SK-N-SH (cell line): ENCODE measurements at regions not wholly inside any gene's neighbourhood (a gene's known extent, or its start where the extent isn't known, plus 50 kb on each side); places are given as distances from the start of the nearest gene placed in this dataset.

Experiments
- CTCF ChIA-PET: fragments of 300-600, 350-600 bp; formaldehyde crosslinking; extraction: SDS; loops from one replicate; lab custom pipeline; 2021; lab: Yijun Ruan, JAX
- POLR2A ChIA-PET: fragments of 350-600 bp; sonication (Branson Sonifier 250); formaldehyde crosslinking; extraction: SDS; loops from one replicate; lab custom pipeline; 2020; ENCODE audit warnings: antibody characterized with exemption, inconsistent platforms; lab: Yijun Ruan, JAX
- DNase-seq: peaks from one replicate; pipeline ENCODE4 v3.0.0; 2012
- H2AFZ ChIP-seq: fragments of 200-600 bp; sonication (generic); 2 replicates; pipeline ENCODE4 v1.8.1; 2016; ENCODE audit warnings: antibody characterized with exemption, mild to moderate bottlenecking, low read depth
- H3F3A ChIP-seq: fragments of 200-600 bp; sonication (generic); replicated peaks from 2 replicates; pipeline ENCODE3; 2016; ENCODE audit warnings: antibody characterized with exemption, mild to moderate bottlenecking; ENCODE audit not compliant: insufficient read depth
- H3K27ac ChIP-seq, 2 experiments: fragments of 200-500 bp in 1 of 2; fragments of 200-600 bp in 1 of 2; sonication (Bioruptor generic) in 1 of 2; sonication (generic), shearing (Covaris generic) in 1 of 2; 2 replicates each; pipeline versions ENCODE4 v1.5.1 to v1.6.1; 2014 to 2016; ENCODE audit warnings: low read depth in 2 of 2, inconsistent platforms in 1 of 2, low read length in 1 of 2, mild to moderate bottlenecking in 1 of 2, mixed read lengths in 1 of 2
- H3K27me3 ChIP-seq: fragments of 200-600 bp; sonication (generic), shearing (Covaris generic); 2 replicates; pipeline ENCODE4 v1.6.1; 2016; ENCODE audit warnings: mixed run types; ENCODE audit not compliant: insufficient read depth
- H3K36me3 ChIP-seq, 2 experiments: fragments of 200-500 bp in 1 of 2; fragments of 200-600 bp in 1 of 2; sonication (Bioruptor generic) in 1 of 2; sonication (generic) in 1 of 2; replicated peaks in 1 of 2; 2 replicates each; pipeline versions ENCODE3 to v1.5.1; 2014 to 2016; ENCODE audit warnings: low read length in 1 of 2, mild to moderate bottlenecking in 1 of 2; ENCODE audit not compliant: insufficient read depth in 2 of 2, control insufficient read depth in 1 of 2
- H3K4me1 ChIP-seq, 2 experiments: fragments of 200-500 bp in 1 of 2; fragments of 200-600 bp in 1 of 2; sonication (Bioruptor generic) in 1 of 2; sonication (generic), shearing (Covaris generic) in 1 of 2; 2 replicates each; pipeline versions ENCODE4 v1.5.1 to v1.6.1; 2014 to 2016; ENCODE audit warnings: low read depth in 1 of 2, low read length in 1 of 2, mixed run types in 1 of 2; ENCODE audit not compliant: insufficient read depth in 2 of 2, control insufficient read depth in 1 of 2
- H3K4me2 ChIP-seq: fragments of 200-600 bp; sonication (generic), shearing (Covaris generic); 2 replicates; pipeline ENCODE4 v1.6.1; 2017; ENCODE audit warnings: mixed run types
- H3K4me3 ChIP-seq, 2 experiments: fragments of 200-500 bp in 1 of 2; fragments of 200-600 bp in 1 of 2; sonication (Bioruptor generic) in 1 of 2; sonication (generic), shearing (Covaris generic) in 1 of 2; 2 replicates each; pipeline versions ENCODE4 v1.5.1 to v1.8.1; 2014 to 2016; ENCODE audit warnings: low read depth in 2 of 2, inconsistent platforms in 1 of 2, low read length in 1 of 2, mild to moderate bottlenecking in 1 of 2, mixed read lengths in 1 of 2, moderate library complexity in 1 of 2
- H3K79me2 ChIP-seq: fragments of 200-600 bp; sonication (generic); 2 replicates; pipeline ENCODE4 v1.8.1; 2017; ENCODE audit warnings: mild to moderate bottlenecking; ENCODE audit not compliant: insufficient read depth
- H3K9ac ChIP-seq: fragments of 200-600 bp; sonication (generic); 2 replicates; pipeline ENCODE4 v1.6.1; 2017; ENCODE audit warnings: mixed run types
- H3K9me2 ChIP-seq: fragments of 200-600 bp; sonication (generic); 2 replicates; pipeline ENCODE4 v1.6.1; 2017; ENCODE audit warnings: mixed run types
- H3K9me3 ChIP-seq: fragments of 200-600 bp; sonication (generic); 2 replicates; pipeline ENCODE4 v1.6.1; 2017; ENCODE audit warnings: mixed run types, mild to moderate bottlenecking, moderate library complexity
- H4K20me1 ChIP-seq: fragments of 200-600 bp; sonication (generic); 2 replicates; pipeline ENCODE4 v1.6.1; 2017; ENCODE audit warnings: mild to moderate bottlenecking, mixed run types; ENCODE audit not compliant: insufficient read depth
- ELF1 ChIP-seq: IDR thresholded peaks from 2 replicates; pipeline ENCODE4 v1.4.0; 2012
- EP300 ChIP-seq, 2 experiments: IDR thresholded peaks; 2 replicates each; pipeline versions ENCODE4 v1.4.0 to v1.6.1; 2012; ENCODE audit warnings: borderline replicate concordance in 1 of 2, low read depth in 1 of 2, low read length in 1 of 2
- EZH2phosphoT487 ChIP-seq: fragments of 200-600 bp; sonication (generic); IDR thresholded peaks from 2 replicates; pipeline ENCODE4 v1.6.1; 2017; ENCODE audit warnings: low read depth, mixed run types, mild to moderate bottlenecking, antibody characterized with exemption, moderate library complexity, borderline replicate concordance
- FOXJ3 ChIP-seq: sonication (generic); formaldehyde crosslinking; IDR thresholded peaks from 2 replicates; pipeline ENCODE4 v1.5.1; 2020; ENCODE audit warnings: mild to moderate bottlenecking, missing genetic modification reagents
- FOXM1 ChIP-seq: IDR thresholded peaks from 2 replicates; pipeline ENCODE4 v1.4.0; 2012; ENCODE audit warnings: low read depth, mild to moderate bottlenecking
- GABPA ChIP-seq: IDR thresholded peaks from 2 replicates; pipeline ENCODE4 v1.4.0; 2012; ENCODE audit warnings: low read depth, mild to moderate bottlenecking
- NFIC ChIP-seq: IDR thresholded peaks from 2 replicates; pipeline ENCODE4 v1.4.0; 2012; ENCODE audit warnings: borderline replicate concordance
- NRF1 ChIP-seq: IDR thresholded peaks from 2 replicates; pipeline ENCODE4 v1.6.1; 2012; ENCODE audit warnings: low read depth, mild to moderate bottlenecking, low read length
- POLR2AphosphoS5 ChIP-seq: IDR thresholded peaks from 2 replicates; pipeline ENCODE4 v1.6.1; 2012; ENCODE audit warnings: low read depth, low read length
- RFX5 ChIP-seq: IDR thresholded peaks from 2 replicates; pipeline ENCODE4 v1.6.1; 2012; ENCODE audit warnings: mild to moderate bottlenecking, improper control_type of control experiment, low read length
- SMC3 ChIP-seq: IDR thresholded peaks from 2 replicates; pipeline ENCODE4 v1.6.1; 2012; ENCODE audit warnings: low read depth, low read length, improper control_type of control experiment
- TAF1 ChIP-seq: IDR thresholded peaks from 2 replicates; pipeline ENCODE4 v1.6.1; 2012; ENCODE audit warnings: low read depth, mild to moderate bottlenecking, low read length, moderate library complexity, borderline replicate concordance
- TCF12 ChIP-seq: IDR thresholded peaks from 2 replicates; pipeline ENCODE4 v1.4.0; 2012
- TEAD4 ChIP-seq: IDR thresholded peaks from 2 replicates; pipeline ENCODE4 v1.4.0; 2012; ENCODE audit warnings: mild to moderate bottlenecking, borderline replicate concordance; ENCODE audit not compliant: insufficient read depth
- WGBS: methylation state at CpG from one replicate; pipeline ENCODE4 v1.1.6; 2017; ENCODE audit warnings: low lambda C conversion rate; 5-methylcytosine and 5-hydroxymethylcytosine counted together
- TF ChIP-seq, protein P1 (sequence below): IDR thresholded peaks from 2 replicates; pipeline ENCODE4 v1.4.0; 2012; ENCODE audit warnings: low read depth, borderline replicate concordance

DNA sequence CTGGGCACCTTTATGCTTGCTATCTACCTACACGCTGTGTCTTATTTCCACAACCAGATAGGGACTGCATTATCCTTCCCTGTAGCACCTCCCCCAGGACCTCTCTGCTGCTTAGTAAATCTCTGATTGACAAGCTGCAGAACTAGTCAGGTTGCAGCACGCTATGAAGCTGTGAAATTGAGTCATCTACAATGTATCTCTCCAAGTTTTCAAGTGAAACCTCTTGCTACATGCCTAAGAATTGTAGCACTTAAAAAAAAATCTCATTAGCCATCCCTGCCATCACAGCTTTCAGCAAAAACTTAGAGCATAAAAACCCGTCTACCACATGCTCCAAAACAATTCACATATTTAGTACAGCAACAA, 69.7 kb upstream of the FGFR2 start:
- Histone ChIP-seq H3K4me2 (peak overlapping the region; percentile 14; the same call in 1 of the 2 replicates), H4K20me1 (no peaks in the 10 kb centered on the region), H3K9me2 (no peaks in the 10 kb centered on the region), H3K4me1 (peaks cover 7 to 22% of the 10 kb centered on the region in 2 experiments; a peak in 3 of 4 replicates), H3F3A (no peaks in the 10 kb centered on the region), H3K27me3 (no peaks in the 10 kb centered on the region), H3K79me2 (no peaks in the 10 kb centered on the region), H3K9ac (no peak overlapping the region), H2AFZ (no peak overlapping the region), H3K9me3 (no peaks in the 10 kb centered on the region), H3K36me3 (no peaks in the 10 kb centered on the region), H3K4me3 (no peak overlapping the region), H3K27ac (peak overlapping the region in 1 of 2 experiments; percentile 97; a peak in 2 of 4 replicates)
- 43% methylated on average over 3 of the region's 3 CpGs for WGBS
- CTCF ChIA-PET = interaction anchor here (0.7 to 1.7 kb wide), 7 partner anchors 22 to 59 kb away, joined by 3 to 8 read pairs (median 4); no protein-coding TSS in a partner anchor
- no peak for DNase-seq
- POLR2A ChIA-PET = interaction anchor here (0.7 to 1.7 kb wide), 4 partner anchors 13 to 65 kb away, joined by 3 to 10 read pairs (median 5); no protein-coding TSS in a partner anchor
- TF ChIP-seq SMC3 = no peak
- no peak for TF ChIP-seq FOXJ3
- TF ChIP-seq, protein P1, sequence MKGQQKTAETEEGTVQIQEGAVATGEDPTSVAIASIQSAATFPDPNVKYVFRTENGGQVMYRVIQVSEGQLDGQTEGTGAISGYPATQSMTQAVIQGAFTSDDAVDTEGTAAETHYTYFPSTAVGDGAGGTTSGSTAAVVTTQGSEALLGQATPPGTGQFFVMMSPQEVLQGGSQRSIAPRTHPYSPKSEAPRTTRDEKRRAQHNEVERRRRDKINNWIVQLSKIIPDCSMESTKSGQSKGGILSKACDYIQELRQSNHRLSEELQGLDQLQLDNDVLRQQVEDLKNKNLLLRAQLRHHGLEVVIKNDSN = no peak
- no peak for TF ChIP-seq FOXM1
- TF ChIP-seq ELF1 = no peak
- no peak for TF ChIP-seq EZH2phosphoT487
- TF ChIP-seq TEAD4 = no peak
- no peak for TF ChIP-seq POLR2AphosphoS5
- TF ChIP-seq TCF12 = no peak
- TF ChIP-seq TAF1 = no peak
- no peak for TF ChIP-seq RFX5
- no peak for TF ChIP-seq NFIC
- TF ChIP-seq GABPA = no peak
- TF ChIP-seq NRF1 = no peak
- TF ChIP-seq, all 33 proteins: peak for 0

- H3K4me3 ChIP-seq = no peak overlapping the region
- H3K79me2 ChIP-seq = no peaks in the 10 kb centered on the region
- no peaks in the 10 kb centered on the region for H4K20me1 ChIP-seq
- H3F3A ChIP-seq = no peaks in the 10 kb centered on the region
- 30% methylated on average over 3 of the region's 3 CpGs for WGBS
- H3K27me3 ChIP-seq = no peaks in the 10 kb centered on the region
- ChIA-PET POLR2A (no interaction called here), CTCF (no interaction called here)
- no peak for TF ChIP-seq EP300 (IDR thresholded peaks at IDR 0.05; ENCODE audit: borderline replicate concordance in 1 of 2, low read depth in 1 of 2, low read length in 1 of 2)
- DNase-seq = no peak
- H3K4me1 ChIP-seq = peaks cover 7 to 22% of the 10 kb centered on the region in 2 experiments; a peak in 3 of 4 replicates
- no peak overlapping the region for H3K9ac ChIP-seq
- H3K36me3 ChIP-seq = no peaks in the 10 kb centered on the region
- no peak overlapping the region for H2AFZ ChIP-seq
- no peak overlapping the region for H3K4me2 ChIP-seq
- H3K9me3 ChIP-seq = no peaks in the 10 kb centered on the region
- no peak overlapping the region for H3K27ac ChIP-seq
- no peaks in the 10 kb centered on the region for H3K9me2 ChIP-seq
These were observed 67.6 kb upstream of the FGFR2 start for GRCh38 chr10:121665809-121666208.
